Naive thymus-derived CD8-positive, alpha-beta T cell (primary cell): ENCODE measurements at regions not wholly inside any gene's neighbourhood (a gene's known extent, or its start where the extent isn't known, plus 50 kb on each side); places are given as distances from the start of the nearest gene placed in this dataset.
"Not testable (repeated sequence)": the region's sequence is repeated elsewhere in the genome, so short reads cannot be mapped to it uniquely, and the experiment has no call there.

Experiments used
- ATAC-seq, 2 donors: fragments of 150-1000 bp; cut with Tn5 transposase in 1 of 2; sonication (Bioruptor Pico), chemical (Tn5 transposase) in 1 of 2; 1 replicate in 1 of 2; 2 replicates in 1 of 2; pipeline ENCODE4 v1.10.0; 2021; ENCODE audit warnings: mild to moderate bottlenecking in 2 of 2, moderate library complexity in 2 of 2
- POLR2A ChIA-PET: fragments of 350-600 bp; sonication (Branson Sonifier 250); formaldehyde crosslinking; loops from one replicate; lab custom pipeline; 2021; ENCODE audit warnings: antibody characterized with exemption; lab: Charles Lee
- DNase-seq, 10 donors: peaks; one replicate each; pipeline versions ENCODE4 v3.0.0 to v3.0.0-alpha.2; 2020 to 2022
- H3K27ac Mint-ChIP-seq, 10 donors: one replicate each; pipeline ENCODE4 v1.8.0; 2020 to 2022; ENCODE audit warnings: mild to moderate bottlenecking in 10 of 10, mixed read lengths in 10 of 10, moderate library complexity in 4 of 10, inconsistent platforms in 1 of 10
- H3K27me3 Mint-ChIP-seq, 5 donors: one replicate each; pipeline ENCODE4 v1.8.0; 2021 to 2022; ENCODE audit warnings: mixed read lengths in 5 of 5
- H3K36me3 Mint-ChIP-seq, 3 donors: one replicate each; pipeline ENCODE4 v1.8.0; 2020 to 2022; ENCODE audit warnings: mixed read lengths in 3 of 3, mild to moderate bottlenecking in 2 of 3, inconsistent platforms in 1 of 3
- H3K4me1 Mint-ChIP-seq, 4 donors: one replicate each; pipeline ENCODE4 v1.8.0; 2021 to 2022; ENCODE audit warnings: mixed read lengths in 4 of 4
- H3K4me3 Mint-ChIP-seq, 10 donors: one replicate each; pipeline ENCODE4 v1.8.0; 2020 to 2022; ENCODE audit warnings: mild to moderate bottlenecking in 10 of 10, mixed read lengths in 10 of 10, moderate library complexity in 6 of 10, inconsistent platforms in 1 of 10
- H3K9me3 Mint-ChIP-seq, 9 donors: one replicate each; pipeline ENCODE4 v1.8.0; 2020 to 2022; ENCODE audit warnings: mixed read lengths in 9 of 9, mild to moderate bottlenecking in 3 of 9, inconsistent platforms in 1 of 9, moderate library complexity in 1 of 9

DNA sequence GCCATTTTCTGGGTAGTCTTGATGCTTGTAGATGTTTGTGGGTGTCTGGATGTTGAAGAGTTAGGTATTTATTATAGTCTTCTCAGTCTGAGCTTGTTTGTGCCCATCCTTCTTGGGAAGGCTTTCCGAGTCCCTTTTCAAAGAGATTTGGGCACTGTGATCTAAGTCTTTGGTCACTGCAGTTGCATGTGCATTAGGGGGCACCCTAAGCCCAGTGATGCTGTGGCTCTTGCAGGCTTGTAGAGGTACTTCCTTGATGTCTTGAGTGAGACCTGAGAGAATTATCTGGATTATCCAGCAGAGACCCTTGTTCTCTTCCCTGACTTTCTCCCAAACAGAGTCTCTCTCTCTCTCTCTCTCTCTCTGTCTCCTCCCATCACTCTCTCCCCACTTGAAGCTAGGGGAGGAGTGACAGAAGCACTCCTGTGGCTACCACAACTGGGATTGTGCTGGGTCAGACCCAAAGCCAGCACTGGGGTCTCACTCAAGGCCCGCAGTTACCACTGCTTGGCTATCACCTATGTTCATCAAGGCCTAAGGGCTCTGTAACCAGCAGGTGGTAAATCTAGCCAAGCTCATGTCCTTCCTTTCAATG, 68.5 kb downstream of the TMCO5A start:
- peaks cover 0 to 20% (median 6%) of the 10 kb centered on the region in 3 donors for H3K36me3 Mint-ChIP-seq
- ATAC-seq, result no peak

DNA sequence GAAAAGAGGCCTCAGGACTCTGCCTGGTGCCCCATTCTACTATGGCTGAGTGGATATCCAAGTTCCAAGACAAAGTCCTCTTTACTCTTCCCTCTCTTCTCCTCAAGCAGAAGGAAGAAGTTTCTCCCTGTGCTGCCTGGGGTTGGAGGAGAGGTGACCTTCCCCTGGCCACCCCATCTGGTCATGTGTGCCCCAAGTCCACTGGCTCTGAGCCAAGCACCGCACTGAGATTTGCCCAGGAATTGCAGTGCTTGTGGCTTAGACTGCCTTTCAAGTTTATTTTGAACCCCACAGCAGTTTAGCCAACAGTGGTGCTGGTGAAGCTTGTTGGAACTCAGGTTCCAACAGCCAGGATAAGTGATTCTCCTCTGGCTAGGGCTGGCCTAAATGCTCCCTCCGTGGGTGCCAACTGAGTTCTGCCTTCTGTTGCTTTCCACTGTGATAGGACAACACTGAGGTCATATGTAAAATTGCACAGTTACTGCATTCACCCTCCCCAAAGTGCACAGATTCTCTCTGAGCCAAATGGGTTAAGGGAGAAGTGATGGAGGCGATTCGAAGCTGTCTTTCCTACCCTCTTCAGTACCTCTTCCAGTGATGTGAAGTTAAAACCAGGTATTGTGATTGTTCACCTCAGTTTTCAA, 69.9 kb downstream of the TMCO5A start:
- Mint-ChIP-seq H3K36me3 (peaks cover 0 to 20% (median 6%) of the 10 kb centered on the region in 3 donors), H3K4me1 (no peaks in the 10 kb centered on the region), H3K27me3 (peaks cover 5 to 22% (median 10%) of the 10 kb centered on the region in 5 donors), H3K27ac (no peak overlapping the region), H3K4me3 (no peak overlapping the region), H3K9me3 (peaks cover 8 to 38% (median 14%) of the 10 kb centered on the region in 9 donors)
- DNase-seq, result no peak
- ATAC-seq, result no peak
- POLR2A ChIA-PET, result no interaction called here

More for the DNA sequence above, 68.5 kb downstream of the TMCO5A start:
- H3K27me3 Mint-ChIP-seq, result peaks cover 7 to 22% (median 10%) of the 10 kb centered on the region in 5 donors
- peak overlapping the region in 1 of 10 donors; percentile 48 for H3K27ac Mint-ChIP-seq
- no peak for DNase-seq
- no peaks in the 10 kb centered on the region for H3K4me1 Mint-ChIP-seq
- H3K4me3 Mint-ChIP-seq, result no peak overlapping the region
- H3K9me3 Mint-ChIP-seq, result peaks cover 8 to 42% (median 14%) of the 10 kb centered on the region in 9 donors
- POLR2A ChIA-PET, result no interaction called here

DNA sequence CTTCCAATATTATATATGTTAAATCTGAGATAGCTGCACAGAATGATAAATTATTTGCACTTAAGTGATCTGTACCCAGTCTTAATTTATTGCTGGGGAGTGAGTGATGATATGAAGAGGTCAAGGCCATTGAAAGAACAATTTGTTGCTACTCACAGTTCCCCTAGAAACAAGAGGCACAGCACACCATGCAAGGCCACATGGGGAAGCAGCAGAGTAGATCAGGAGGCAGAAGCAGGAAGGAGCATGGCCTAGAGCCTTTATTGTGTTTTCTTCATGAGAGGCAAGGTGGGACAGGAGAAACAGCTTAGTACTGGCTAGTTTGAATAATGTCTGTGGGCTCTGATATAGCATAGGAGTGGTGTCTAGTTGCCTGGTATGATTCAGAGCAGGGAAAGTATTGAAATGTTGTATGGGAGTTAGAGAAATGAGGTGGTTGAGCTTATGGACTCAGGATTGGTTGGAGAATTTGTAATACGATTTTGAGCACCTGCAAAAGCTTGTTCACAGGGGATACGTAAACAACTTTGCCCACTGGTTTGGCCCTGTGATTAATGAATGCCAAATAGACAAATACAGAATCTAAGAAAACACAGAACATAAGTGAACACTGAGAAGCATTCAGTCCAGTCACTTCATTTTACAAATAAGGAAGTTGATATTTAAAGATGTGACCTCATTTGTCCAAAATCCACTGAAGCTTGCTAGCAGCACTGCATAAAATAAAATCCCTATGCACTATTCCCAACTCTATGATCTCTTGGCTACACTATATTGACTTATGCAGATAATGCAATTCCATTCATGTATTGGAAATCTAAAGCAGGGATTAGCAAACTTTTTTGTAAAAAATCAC, 71.7 kb downstream of the TMCO5A start:
- Mint-ChIP-seq H3K9me3 (peaks cover 8 to 25% (median 14%) of the 10 kb centered on the region in 9 donors), H3K27ac (no peak overlapping the region), H3K27me3 (peaks cover 5 to 24% (median 14%) of the 10 kb centered on the region in 5 donors), H3K4me3 (no peak overlapping the region), H3K36me3 (peaks cover 0 to 20% (median 6%) of the 10 kb centered on the region in 3 donors), H3K4me1 (no peaks in the 10 kb centered on the region)
- no peak for DNase-seq
- ATAC-seq, result no peak
- POLR2A ChIA-PET, result no interaction called here

DNA sequence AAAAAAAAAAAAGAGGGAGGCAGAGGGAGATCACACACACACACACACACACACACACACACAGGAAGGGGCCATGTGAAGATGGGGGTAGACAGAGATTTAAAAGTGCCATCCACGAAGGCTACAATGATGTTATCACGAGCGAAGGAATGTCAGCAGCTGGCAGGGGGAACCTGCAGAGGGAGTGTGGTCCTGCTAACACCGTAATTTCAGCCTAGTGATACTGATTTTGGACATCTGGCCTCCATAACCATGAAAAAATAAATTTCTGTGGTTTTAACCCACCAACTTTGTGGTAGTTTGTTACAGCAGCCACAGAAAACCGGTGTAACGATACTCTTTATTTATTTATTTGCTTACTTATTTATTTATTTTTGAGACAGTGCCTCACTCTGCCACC, 76.0 kb downstream of the TMCO5A start:
- Mint-ChIP-seq H3K9me3 (no peaks in the 10 kb centered on the region), H3K4me1 (no peaks in the 10 kb centered on the region), H3K4me3 (no peak overlapping the region), H3K36me3 (no peaks in the 10 kb centered on the region), H3K27me3 (peaks cover 4 to 12% (median 8%) of the 10 kb centered on the region in 5 donors), H3K27ac (no peak overlapping the region)
- POLR2A ChIA-PET, result no interaction called here
- no peak for DNase-seq
- no peak for ATAC-seq

DNA sequence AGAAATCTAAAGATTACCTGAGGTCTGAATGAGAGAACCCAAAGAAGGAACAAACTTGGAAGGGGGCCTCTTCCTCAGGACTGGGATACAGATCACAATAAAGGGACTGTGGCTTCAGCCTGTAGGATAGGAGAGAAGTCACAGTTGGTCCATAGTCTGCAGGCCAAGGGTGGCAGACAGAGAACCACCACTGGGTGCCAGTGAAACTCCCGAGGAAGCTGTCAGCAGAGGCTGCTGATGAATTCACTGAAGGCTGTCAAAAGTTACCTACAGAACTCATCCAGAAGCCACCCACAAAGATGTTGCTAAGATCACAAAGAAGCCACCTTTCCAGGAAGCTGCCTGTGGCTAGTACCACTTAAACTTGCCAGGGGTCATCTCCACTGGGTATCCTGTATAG, 78.5 kb downstream of the TMCO5A start:
- no peaks in the 10 kb centered on the region for H3K4me1 Mint-ChIP-seq
- POLR2A ChIA-PET, result no interaction called here
- peaks cover 5 to 23% (median 9%) of the 10 kb centered on the region in 5 donors for H3K27me3 Mint-ChIP-seq
- H3K9me3 Mint-ChIP-seq, result no peaks in the 10 kb centered on the region
- no peaks in the 10 kb centered on the region for H3K36me3 Mint-ChIP-seq
- ATAC-seq, result no peak
- no peak overlapping the region for H3K4me3 Mint-ChIP-seq
- no peak overlapping the region for H3K27ac Mint-ChIP-seq
- no peak for DNase-seq

DNA sequence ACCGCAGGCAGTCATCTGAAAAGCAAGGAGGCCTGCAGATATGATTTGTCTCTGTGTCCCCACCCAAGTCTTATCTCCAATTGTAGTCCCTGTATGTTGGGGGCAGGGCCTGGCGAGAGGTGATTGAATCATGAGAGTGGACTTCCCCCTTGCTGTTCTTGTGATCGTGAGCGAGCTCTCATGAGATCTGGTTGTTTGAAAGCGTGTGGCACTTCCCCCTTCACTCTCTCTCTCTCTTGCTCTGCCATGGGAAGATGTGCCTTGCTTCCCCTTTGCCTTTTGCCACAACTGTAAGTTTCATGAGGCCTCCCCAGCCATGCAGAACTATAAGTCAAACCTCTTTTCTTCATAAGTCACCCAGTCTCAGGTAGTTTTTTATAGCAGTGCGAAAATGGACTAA, 83.3 kb downstream of the TMCO5A start:
- no peaks in the 10 kb centered on the region for H3K36me3 Mint-ChIP-seq
- ATAC-seq (no peak), DNase-seq (no peak)
- no peaks in the 10 kb centered on the region for H3K4me1 Mint-ChIP-seq
- no peak overlapping the region for H3K4me3 Mint-ChIP-seq
- POLR2A ChIA-PET, result no interaction called here
- no peak overlapping the region for H3K27ac Mint-ChIP-seq
- H3K9me3 Mint-ChIP-seq, result no peaks in the 10 kb centered on the region
- H3K27me3 Mint-ChIP-seq, result peaks cover 5 to 23% (median 9%) of the 10 kb centered on the region in 5 donors

DNA sequence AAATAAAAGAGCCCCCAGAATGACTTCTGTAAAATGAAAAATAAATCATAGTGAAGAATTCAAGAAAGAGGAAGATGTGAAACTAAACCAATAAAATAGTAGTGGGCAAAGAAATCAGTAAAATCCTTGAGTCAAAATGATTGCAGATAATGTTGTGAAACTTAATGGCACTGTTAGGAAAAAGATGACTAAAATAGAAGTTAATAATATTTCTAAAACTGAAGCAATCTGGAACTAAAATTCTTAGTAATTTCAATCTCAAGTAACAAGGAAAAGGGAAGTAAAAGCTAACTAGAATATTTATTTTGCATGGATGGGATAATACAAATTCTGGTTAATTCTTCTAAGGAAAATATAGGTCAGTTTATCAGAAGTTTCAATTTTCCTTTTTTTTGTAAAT, 84.6 kb downstream of the TMCO5A start:
- Mint-ChIP-seq H3K36me3 (no peaks in the 10 kb centered on the region), H3K4me3 (no peak overlapping the region), H3K27me3 (peaks cover 3 to 27% (median 11%) of the 10 kb centered on the region in 5 donors), H3K9me3 (peaks cover 0 to 5% (median 0%) of the 10 kb centered on the region in 9 donors), H3K4me1 (no peaks in the 10 kb centered on the region), H3K27ac (no peak overlapping the region)
- POLR2A ChIA-PET, result no interaction called here
- no peak for ATAC-seq
- no peak for DNase-seq

DNA sequence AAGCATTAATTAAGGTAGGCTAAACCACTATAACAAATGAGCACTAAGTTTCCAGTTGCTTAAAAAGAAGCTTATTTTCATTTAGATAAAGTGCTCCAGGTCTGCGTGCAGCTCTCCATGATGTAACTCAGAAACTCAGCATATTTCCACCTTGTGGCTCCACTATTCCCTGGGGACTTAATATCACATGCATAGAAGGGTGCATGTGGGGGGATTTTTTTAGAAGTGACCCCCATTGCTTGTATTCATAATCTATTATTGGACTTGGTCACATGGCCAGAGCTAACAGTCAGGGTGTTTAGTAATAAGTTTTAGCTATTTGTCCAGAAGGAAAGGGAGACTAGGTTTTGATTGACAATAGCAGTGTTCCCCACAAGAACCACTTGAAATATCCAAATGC, 86.8 kb downstream of the TMCO5A start:
- Mint-ChIP-seq H3K4me1 (no peaks in the 10 kb centered on the region), H3K27ac (no peak overlapping the region), H3K9me3 (peaks cover 0 to 10% (median 0%) of the 10 kb centered on the region in 9 donors), H3K36me3 (peaks cover 0 to 2% (median 0%) of the 10 kb centered on the region in 3 donors), H3K4me3 (no peak overlapping the region), H3K27me3 (peaks cover 1 to 17% (median 7%) of the 10 kb centered on the region in 5 donors)
- DNase-seq (no peak), ATAC-seq (no peak)
- POLR2A ChIA-PET, result no interaction called here

DNA sequence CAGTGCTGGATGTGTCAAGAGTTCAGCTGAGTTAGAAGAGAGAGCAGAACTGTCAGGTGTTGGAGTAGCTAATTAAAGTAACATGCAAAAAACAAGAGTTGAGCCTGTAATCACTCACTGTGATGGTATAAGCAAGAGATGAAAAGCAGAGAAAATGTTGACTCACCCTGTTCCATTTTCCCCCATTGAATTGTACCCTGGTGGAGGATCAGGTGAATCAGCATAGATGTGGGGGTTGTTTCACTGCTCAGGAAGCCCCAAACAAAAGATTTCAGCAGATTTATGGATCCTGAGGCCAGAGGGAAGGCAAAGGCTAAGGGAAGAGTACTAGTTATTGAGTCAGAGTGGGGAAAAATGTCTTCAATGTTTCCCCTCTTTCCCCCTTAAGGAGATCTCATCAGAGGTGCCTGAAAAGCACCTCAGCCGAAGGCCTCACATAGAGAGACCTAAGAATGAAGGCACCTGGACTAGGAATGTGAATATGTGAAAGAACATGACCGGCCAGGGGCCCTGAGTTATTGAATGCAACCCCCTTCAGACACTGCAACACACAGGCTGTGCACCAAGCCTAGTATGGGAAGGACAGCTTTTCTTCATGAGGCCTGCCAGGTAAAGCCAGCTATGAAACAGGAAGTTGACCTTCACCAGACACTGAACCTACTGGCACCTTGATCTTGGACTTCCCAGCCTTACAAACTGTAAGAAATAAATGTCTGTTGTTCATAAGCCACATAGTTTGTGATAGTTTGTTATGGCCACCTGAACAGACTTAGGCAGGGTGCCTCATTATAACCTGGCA, 90.1 kb downstream of the TMCO5A start:
- Mint-ChIP-seq H3K4me3 (no peak overlapping the region), H3K4me1 (no peaks in the 10 kb centered on the region), H3K36me3 (peaks cover 0 to 2% (median 0%) of the 10 kb centered on the region in 3 donors), H3K27ac (no peak overlapping the region), H3K27me3 (peaks cover 4 to 31% (median 10%) of the 10 kb centered on the region in 5 donors), H3K9me3 (peaks cover 0 to 10% (median 0%) of the 10 kb centered on the region in 9 donors)
- ATAC-seq (no peak), DNase-seq (no peak)
- POLR2A ChIA-PET, result no interaction called here

DNA sequence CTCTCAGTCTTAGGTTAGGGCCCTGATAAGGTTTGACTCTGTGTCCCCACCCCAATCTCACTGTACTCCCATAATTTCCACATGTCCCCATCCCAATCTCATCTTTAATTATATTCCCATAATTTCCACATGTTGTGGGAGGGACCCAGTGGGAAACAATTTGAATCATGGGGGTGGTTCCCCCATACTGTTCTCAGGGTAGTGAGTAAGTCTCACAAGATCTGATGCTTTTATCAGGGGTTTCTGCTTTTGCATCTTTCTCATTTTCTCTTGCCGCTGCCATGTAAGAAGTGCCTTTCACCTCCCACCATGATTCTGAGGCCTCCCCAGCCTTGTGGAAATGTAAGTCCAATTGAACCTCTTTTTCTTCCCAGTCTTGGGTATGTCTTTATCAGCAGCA, 91.2 kb downstream of the TMCO5A start:
- H3K27ac Mint-ChIP-seq, POLR2A ChIA-PET, H3K36me3 Mint-ChIP-seq, DNase-seq, H3K4me3 Mint-ChIP-seq, H3K4me1 Mint-ChIP-seq, ATAC-seq: not testable (repeated sequence)
- H3K27me3 Mint-ChIP-seq, result peaks cover 4 to 31% (median 10%) of the 10 kb centered on the region in 5 donors
- peaks cover 0 to 10% (median 0%) of the 10 kb centered on the region in 9 donors for H3K9me3 Mint-ChIP-seq

DNA sequence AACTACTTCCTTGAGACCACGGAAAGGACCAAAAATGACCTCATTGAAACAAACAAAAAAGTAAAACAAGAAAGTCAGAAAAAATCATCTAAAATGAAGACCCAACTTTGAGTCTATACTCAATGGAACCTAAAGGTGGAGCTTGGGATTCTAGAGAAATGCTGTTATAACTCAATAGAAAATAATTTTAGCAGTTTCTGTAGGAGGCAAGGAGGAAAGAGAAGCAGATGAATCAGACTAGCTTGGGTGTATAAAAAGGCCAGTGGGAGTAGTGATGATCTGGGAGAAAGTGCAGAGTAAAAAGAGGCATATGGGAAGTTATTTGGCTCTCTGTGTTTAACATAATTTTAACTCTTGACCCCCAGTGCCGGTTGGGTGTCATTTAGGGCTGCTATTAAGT, 94.4 kb downstream of the TMCO5A start:
- Mint-ChIP-seq H3K36me3 (peaks cover 0 to 2% (median 0%) of the 10 kb centered on the region in 3 donors), H3K27ac (no peak overlapping the region)

DNA sequence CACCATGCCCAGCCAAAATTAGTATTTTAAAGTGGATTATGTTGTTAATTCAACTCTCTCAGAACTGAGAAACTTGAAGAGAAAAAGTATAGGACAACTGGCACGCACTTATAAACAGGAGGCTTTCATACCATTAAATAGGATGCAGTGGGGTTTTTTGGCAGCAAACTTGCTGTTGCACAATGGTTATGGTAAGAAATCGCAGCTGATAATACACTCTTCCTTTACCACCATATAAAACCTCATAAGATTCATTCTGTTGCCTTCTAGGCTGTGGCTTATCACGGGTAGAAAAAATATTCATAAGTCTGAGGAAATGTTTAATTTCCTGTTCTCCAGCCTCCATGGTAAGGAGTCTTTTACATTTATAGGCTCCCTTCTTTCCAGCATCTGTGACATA, 95.3 kb downstream of the TMCO5A start:
- peaks cover 0 to 2% (median 0%) of the 10 kb centered on the region in 3 donors for H3K36me3 Mint-ChIP-seq
- no peak overlapping the region for H3K4me3 Mint-ChIP-seq
- POLR2A ChIA-PET, result no interaction called here
- peaks cover 0 to 6% (median 0%) of the 10 kb centered on the region in 9 donors for H3K9me3 Mint-ChIP-seq
- H3K27ac Mint-ChIP-seq, result no peak overlapping the region
- no peaks in the 10 kb centered on the region for H3K4me1 Mint-ChIP-seq
- H3K27me3 Mint-ChIP-seq, result peaks cover 9 to 26% (median 10%) of the 10 kb centered on the region in 5 donors
- no peak for ATAC-seq
- DNase-seq, result no peak

More for the DNA sequence above, 94.4 kb downstream of the TMCO5A start:
- H3K4me1 Mint-ChIP-seq, result no peaks in the 10 kb centered on the region
- POLR2A ChIA-PET, result no interaction called here
- no peak for ATAC-seq
- peaks cover 0 to 8% (median 3%) of the 10 kb centered on the region in 9 donors for H3K9me3 Mint-ChIP-seq
- no peak for DNase-seq
- peaks cover 7 to 29% (median 8%) of the 10 kb centered on the region in 5 donors for H3K27me3 Mint-ChIP-seq
- H3K4me3 Mint-ChIP-seq, result no peak overlapping the region
